ENCODE measurements at regions not wholly inside any gene's neighbourhood (a gene's known extent, or its start where the extent isn't known, plus 50 kb on each side); places are given as distances from the start of the nearest gene placed in this dataset.

DNA sequence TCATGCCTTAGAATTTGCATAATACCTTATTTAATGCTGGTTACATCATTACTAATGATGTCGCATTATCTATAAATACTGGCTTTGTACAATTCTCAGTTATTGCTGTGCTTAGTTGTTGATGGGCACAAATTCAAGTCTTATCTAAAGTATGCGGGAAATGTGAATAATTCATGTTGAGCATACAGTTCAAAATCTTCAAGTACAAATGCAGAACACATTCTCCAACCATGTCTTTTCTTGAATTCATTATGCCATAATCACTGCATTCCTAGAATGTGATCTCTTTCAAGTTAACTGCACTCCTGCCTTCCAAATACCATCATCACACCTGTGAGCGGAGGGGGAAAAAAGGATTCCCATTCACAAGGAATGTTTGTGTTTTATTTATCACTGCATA, 337.0 kb downstream of the MBD2 start:
- no peak for DNase-seq (ENCODE audit: low read depth, low spot score)
- Mint-ChIP-seq H3K4me3 (no peak overlapping the region), H3K36me3 (ENCODE audit: low read depth) (no peaks in the 10 kb centered on the region), H3K27ac (ENCODE audit: unreplicated experiment) (no peak overlapping the region), H3K4me1 (no peaks in the 10 kb centered on the region), H3K27me3 (ENCODE audit: low read depth) (no peaks in the 10 kb centered on the region), H3K9me3 (no peaks in the 10 kb centered on the region)
- TF ChIP-seq, protein P1, sequence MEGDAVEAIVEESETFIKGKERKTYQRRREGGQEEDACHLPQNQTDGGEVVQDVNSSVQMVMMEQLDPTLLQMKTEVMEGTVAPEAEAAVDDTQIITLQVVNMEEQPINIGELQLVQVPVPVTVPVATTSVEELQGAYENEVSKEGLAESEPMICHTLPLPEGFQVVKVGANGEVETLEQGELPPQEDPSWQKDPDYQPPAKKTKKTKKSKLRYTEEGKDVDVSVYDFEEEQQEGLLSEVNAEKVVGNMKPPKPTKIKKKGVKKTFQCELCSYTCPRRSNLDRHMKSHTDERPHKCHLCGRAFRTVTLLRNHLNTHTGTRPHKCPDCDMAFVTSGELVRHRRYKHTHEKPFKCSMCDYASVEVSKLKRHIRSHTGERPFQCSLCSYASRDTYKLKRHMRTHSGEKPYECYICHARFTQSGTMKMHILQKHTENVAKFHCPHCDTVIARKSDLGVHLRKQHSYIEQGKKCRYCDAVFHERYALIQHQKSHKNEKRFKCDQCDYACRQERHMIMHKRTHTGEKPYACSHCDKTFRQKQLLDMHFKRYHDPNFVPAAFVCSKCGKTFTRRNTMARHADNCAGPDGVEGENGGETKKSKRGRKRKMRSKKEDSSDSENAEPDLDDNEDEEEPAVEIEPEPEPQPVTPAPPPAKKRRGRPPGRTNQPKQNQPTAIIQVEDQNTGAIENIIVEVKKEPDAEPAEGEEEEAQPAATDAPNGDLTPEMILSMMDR (conservative IDR thresholded peaks at IDR 0.05), result no peak

DNA sequence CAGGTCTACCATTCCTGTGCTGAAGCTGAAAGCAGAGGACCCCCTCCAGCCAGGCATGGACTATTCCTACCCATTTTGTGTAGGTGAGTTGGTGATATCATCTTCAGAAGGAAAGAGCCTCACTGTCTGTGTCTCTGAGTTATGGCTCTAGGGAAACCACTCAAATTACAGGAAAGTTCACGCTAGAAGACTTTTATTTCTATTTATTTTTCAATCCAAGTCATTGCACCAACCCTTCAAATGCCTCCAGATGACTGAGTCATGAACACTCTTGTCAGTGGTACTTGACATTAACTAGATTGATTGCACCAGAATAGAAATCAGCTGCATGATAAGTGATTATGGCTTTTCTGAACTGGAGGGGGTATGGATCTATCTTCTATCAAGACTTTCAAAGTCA, 338.4 kb downstream of the MBD2 start:
- no peak overlapping the region for H3K27ac Mint-ChIP-seq (ENCODE audit: unreplicated experiment)
- no peaks in the 10 kb centered on the region for H3K36me3 Mint-ChIP-seq (ENCODE audit: low read depth)
- H3K9me3 Mint-ChIP-seq, result no peaks in the 10 kb centered on the region
- TF ChIP-seq, protein P1 (conservative IDR thresholded peaks at IDR 0.05), result no peak
- H3K4me1 Mint-ChIP-seq, result no peaks in the 10 kb centered on the region
- H3K27me3 Mint-ChIP-seq (ENCODE audit: low read depth), result no peaks in the 10 kb centered on the region
- no peak for DNase-seq (ENCODE audit: low read depth, low spot score)
- no peak overlapping the region for H3K4me3 Mint-ChIP-seq

DNA sequence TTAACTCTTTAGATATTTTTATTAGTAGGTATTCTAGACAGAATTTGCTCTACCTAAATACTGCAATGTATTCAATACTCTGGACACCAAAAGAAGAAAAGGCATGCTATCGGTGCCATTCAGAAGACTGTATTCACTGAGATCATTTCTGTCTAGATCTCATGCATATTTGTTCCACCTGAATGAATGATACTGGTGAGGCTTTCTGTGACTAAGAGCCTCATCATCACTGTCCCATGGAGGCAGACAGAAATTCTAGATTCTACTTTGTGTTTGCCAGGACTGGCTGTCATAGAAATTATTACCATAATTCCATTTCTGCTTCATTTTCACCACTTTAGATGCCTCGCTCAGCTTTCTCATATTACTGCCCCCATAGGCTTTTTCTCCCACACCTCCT, 340.7 kb downstream of the MBD2 start:
- Mint-ChIP-seq H3K9me3 (peaks cover 2% of the 10 kb centered on the region), H3K36me3 (ENCODE audit: low read depth) (no peaks in the 10 kb centered on the region), H3K27ac (ENCODE audit: unreplicated experiment) (no peak overlapping the region), H3K27me3 (ENCODE audit: low read depth) (no peaks in the 10 kb centered on the region), H3K4me3 (no peak overlapping the region), H3K4me1 (no peaks in the 10 kb centered on the region)
- DNase-seq (ENCODE audit: low read depth, low spot score), result no peak
- TF ChIP-seq, protein P1 (conservative IDR thresholded peaks at IDR 0.05), result no peak

DNA sequence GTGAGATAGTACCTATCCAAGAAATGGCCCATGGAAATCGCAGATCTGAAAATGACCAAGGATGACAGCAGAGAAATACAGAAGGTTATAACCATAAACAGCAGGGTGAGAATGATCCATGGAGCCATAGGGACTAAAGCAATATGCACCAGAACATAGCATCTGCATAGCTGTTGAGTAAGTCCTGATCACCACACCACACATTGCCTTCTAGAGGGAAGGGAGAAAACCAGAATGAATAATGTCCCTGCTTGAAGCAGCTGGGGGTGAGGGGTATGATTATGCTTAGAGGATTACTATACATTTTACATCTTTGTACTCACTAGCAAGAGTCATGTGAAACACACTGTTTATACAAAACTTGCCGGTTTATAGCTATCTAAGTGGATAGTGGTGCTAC, 350.4 kb downstream of the MBD2 start:
- peaks cover 3% of the 10 kb centered on the region for H3K9me3 Mint-ChIP-seq
- DNase-seq (ENCODE audit: low read depth, low spot score), result no peak
- TF ChIP-seq, protein P1 (conservative IDR thresholded peaks at IDR 0.05), result no peak
- peaks cover under 1% of the 10 kb centered on the region for H3K27me3 Mint-ChIP-seq (ENCODE audit: low read depth)
- no peaks in the 10 kb centered on the region for H3K4me1 Mint-ChIP-seq
- no peaks in the 10 kb centered on the region for H3K36me3 Mint-ChIP-seq (ENCODE audit: low read depth)
- H3K4me3 Mint-ChIP-seq, result no peak overlapping the region
- H3K27ac Mint-ChIP-seq (ENCODE audit: unreplicated experiment), result no peak overlapping the region

DNA sequence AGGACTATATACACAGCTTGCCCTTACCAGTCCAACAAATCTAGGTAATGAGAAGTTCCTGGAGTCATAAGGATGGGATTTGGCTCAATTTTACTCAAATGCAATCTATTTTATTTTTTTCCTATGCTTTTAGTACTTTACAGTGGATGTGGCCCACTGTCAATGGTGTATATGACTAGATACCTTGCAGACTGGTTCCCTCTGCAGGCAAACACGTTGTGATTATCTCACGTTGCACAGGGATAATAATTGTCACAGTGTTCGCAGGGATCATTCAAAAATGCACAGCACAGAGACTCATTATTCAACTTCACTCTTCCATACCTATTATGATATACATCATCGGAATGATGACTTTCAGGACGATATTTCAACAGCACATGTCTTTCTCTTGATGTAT, 359.7 kb downstream of the MBD2 start:
- Mint-ChIP-seq H3K36me3 (ENCODE audit: low read depth) (no peaks in the 10 kb centered on the region), H3K27ac (ENCODE audit: unreplicated experiment) (no peak overlapping the region), H3K4me1 (peaks cover 7% of the 10 kb centered on the region)

More for the DNA sequence above, 359.7 kb downstream of the MBD2 start:
- Mint-ChIP-seq H3K4me3 (no peak overlapping the region), H3K27me3 (ENCODE audit: low read depth) (peaks cover 4% of the 10 kb centered on the region), H3K9me3 (no peaks in the 10 kb centered on the region)
- DNase-seq (ENCODE audit: low read depth, low spot score), result no peak
- TF ChIP-seq, protein P1 (conservative IDR thresholded peaks at IDR 0.05), result no peak

Data from neural crest cell (in vitro differentiated cells).